ENCODE measurements at regions not wholly inside any gene's neighbourhood (a gene's known extent, or its start where the extent isn't known, plus 50 kb on each side); places are given as distances from the start of the nearest gene placed in this dataset.
A peak's percentile ranks its signal among the peaks of the same experiment; 100 is the strongest.

- H4K20me1 ChIP-seq (ENCODE audit: control insufficient read depth, insufficient read depth), result no peaks in the 10 kb centered on the region
- intact Hi-C loops (cut with micrococcal nuclease; ENCODE audit: unreplicated experiment) (loop anchor here (1.0 to 2.0 kb wide), 4 partner anchors 33 to 78 kb away; no protein-coding TSS in a partner anchor), in situ Hi-C loops (cut with MboI) (no loop called here)
- no peak for FAIRE-seq
- H2AFZ ChIP-seq (ENCODE audit: control insufficient read depth, low read depth, low read length), result no peak overlapping the region
- TF ChIP-seq DPF2 (IDR thresholded peaks at IDR 0.05) (0 out of 2 replicates have a peak, but pooled peaks have one; percentile 5), CBX3 (IDR thresholded peaks at IDR 0.05; ENCODE audit: borderline replicate concordance, low read depth) (no peak), IKZF1 (conservative IDR thresholded peaks at IDR 0.05) (peak; percentile 14; the same call in 1 of the 2 replicates), SMARCA5 (IDR thresholded peaks at IDR 0.05) (no peak)
- ChIA-PET POLR2A (interaction anchor here (0.7 kb wide), 1 partner anchor 62 kb away, joined by 9 read pairs; no protein-coding TSS in a partner anchor), RAD21 (ENCODE audit: unreplicated experiment) (interaction anchor here (0.7 to 1.2 kb wide), 4 partner anchors 28 to 78 kb away, joined by 3 to 6 read pairs (median 4); no protein-coding TSS in a partner anchor), CTCF (interaction anchor here (1.0 to 2.2 kb wide), 4 partner anchors 20 to 79 kb away, joined by 3 to 16 read pairs (median 4); no protein-coding TSS in a partner anchor), SMC1A (ENCODE audit: uncharacterized antibody, unreplicated experiment) (interaction anchor here (1.0 to 2.1 kb wide), 8 partner anchors 11 to 195 kb away, joined by 3 to 11 read pairs (median 4); no protein-coding TSS in a partner anchor)
- no peaks in the 10 kb centered on the region for H3K9me3 ChIP-seq (replicated peaks; ENCODE audit: control insufficient read depth, insufficient read depth, low read length)
- peaks cover 19% of the 10 kb centered on the region for H3K4me1 ChIP-seq (ENCODE audit: control insufficient read depth, insufficient read depth, low read length)
- no peak for ATAC-seq
- WGBS (ENCODE audit: insufficient coverage, insufficient replicate concordance, low lambda C conversion rate, missing lambda C conversion rate), result 51% methylated on average over 2 of the region's 2 CpGs
- no peaks in the 10 kb centered on the region for H3K36me3 ChIP-seq (ENCODE audit: control insufficient read depth in 2 of 2, insufficient read depth in 2 of 2, low read length in 1 of 2)
- no TSS peak for BruUV-seq (replicated peaks)
- H3K27ac ChIP-seq (ENCODE audit: control insufficient read depth, insufficient read depth), result no peak overlapping the region
- H3K27me3 ChIP-seq (replicated peaks in 1 of 2; ENCODE audit: control insufficient read depth in 2 of 2, insufficient read depth in 2 of 2, low read length in 1 of 2), result no peaks in the 10 kb centered on the region
- H3K9ac ChIP-seq (ENCODE audit: control insufficient read depth, insufficient read depth, low read length), result no peak overlapping the region
- DNase-seq (ENCODE audit: low read depth, low spot score), result no peak
- H3K4me2 ChIP-seq (ENCODE audit: control insufficient read depth, insufficient read depth), result no peak overlapping the region
- no peak overlapping the region for H3K4me3 ChIP-seq
- no peaks in the 10 kb centered on the region for H3K79me2 ChIP-seq (ENCODE audit: control insufficient read depth, insufficient read depth, low read length)
These were observed 69.8 kb upstream of the MFGE8 start for GRCh38 chr15:88982946-88983342.

- in situ Hi-C loops (cut with MboI), result no loop called here
- intact Hi-C loops (cut with micrococcal nuclease; ENCODE audit: unreplicated experiment), result loop anchor here (2.0 kb wide), 1 partner anchor 79 kb away; no protein-coding TSS in a partner anchor
- H3K4me2 ChIP-seq (ENCODE audit: control insufficient read depth, insufficient read depth), result no peak overlapping the region
- no peaks in the 10 kb centered on the region for H3K9me3 ChIP-seq (replicated peaks; ENCODE audit: control insufficient read depth, insufficient read depth, low read length)
- H3K4me3 ChIP-seq, result no peak overlapping the region
- no peak overlapping the region for H3K9ac ChIP-seq (ENCODE audit: control insufficient read depth, insufficient read depth, low read length)
- ChIA-PET SMC1A (ENCODE audit: uncharacterized antibody, unreplicated experiment) (no interaction called here), POLR2A (no interaction called here), RAD21 (ENCODE audit: unreplicated experiment) (no interaction called here), CTCF (no interaction called here)
- peaks cover 19% of the 10 kb centered on the region for H3K4me1 ChIP-seq (ENCODE audit: control insufficient read depth, insufficient read depth, low read length)
- no peak for FAIRE-seq
- no peak for ATAC-seq
- H4K20me1 ChIP-seq (ENCODE audit: control insufficient read depth, insufficient read depth), result no peaks in the 10 kb centered on the region
- no peak for DNase-seq (ENCODE audit: low read depth, low spot score)
- H3K36me3 ChIP-seq (ENCODE audit: control insufficient read depth in 2 of 2, insufficient read depth in 2 of 2, low read length in 1 of 2), result no peaks in the 10 kb centered on the region
- no peak overlapping the region for H2AFZ ChIP-seq (ENCODE audit: control insufficient read depth, low read depth, low read length)
- no TSS peak for BruUV-seq (replicated peaks)
- H3K79me2 ChIP-seq (ENCODE audit: control insufficient read depth, insufficient read depth, low read length), result no peaks in the 10 kb centered on the region
- no peak overlapping the region for H3K27ac ChIP-seq (ENCODE audit: control insufficient read depth, insufficient read depth)
- WGBS (ENCODE audit: insufficient coverage, insufficient replicate concordance, low lambda C conversion rate, missing lambda C conversion rate), result 84% methylated on average over 9 of the region's 9 CpGs
- no peaks in the 10 kb centered on the region for H3K27me3 ChIP-seq (replicated peaks in 1 of 2; ENCODE audit: control insufficient read depth in 2 of 2, insufficient read depth in 2 of 2, low read length in 1 of 2)
- TF ChIP-seq ZBED1 (IDR thresholded peaks at IDR 0.05; ENCODE audit: borderline replicate concordance), result no peak
- TF ChIP-seq E4F1 (IDR thresholded peaks at IDR 0.05; ENCODE audit: borderline replicate concordance, partially characterized antibody), result no peak
- TF ChIP-seq POLR2AphosphoS5 (IDR thresholded peaks at IDR 0.05; ENCODE audit: low read length), result no peak
- no peak for TF ChIP-seq RFX5 (IDR thresholded peaks at IDR 0.05; ENCODE audit: low read depth, low read length)
- TF ChIP-seq SUPT20H (IDR thresholded peaks at IDR 0.05; ENCODE audit: borderline replicate concordance, control insufficient read depth, low read depth, low read length), result no peak
- TF ChIP-seq REST (IDR thresholded peaks at IDR 0.05; ENCODE audit: low read depth, low read length), result no peak
- no peak for TF ChIP-seq RCOR1 (conservative IDR thresholded peaks at IDR 0.05; ENCODE audit: low read depth, low read length)
These were observed 70.8 kb upstream of the MFGE8 start for GRCh38 chr15:88983861-88984429.

All from GM12878 (cell line).